ENCODE measurements at regions not wholly inside any gene's neighbourhood (a gene's known extent, or its start where the extent isn't known, plus 50 kb on each side); places are given as distances from the start of the nearest gene placed in this dataset.

DNA sequence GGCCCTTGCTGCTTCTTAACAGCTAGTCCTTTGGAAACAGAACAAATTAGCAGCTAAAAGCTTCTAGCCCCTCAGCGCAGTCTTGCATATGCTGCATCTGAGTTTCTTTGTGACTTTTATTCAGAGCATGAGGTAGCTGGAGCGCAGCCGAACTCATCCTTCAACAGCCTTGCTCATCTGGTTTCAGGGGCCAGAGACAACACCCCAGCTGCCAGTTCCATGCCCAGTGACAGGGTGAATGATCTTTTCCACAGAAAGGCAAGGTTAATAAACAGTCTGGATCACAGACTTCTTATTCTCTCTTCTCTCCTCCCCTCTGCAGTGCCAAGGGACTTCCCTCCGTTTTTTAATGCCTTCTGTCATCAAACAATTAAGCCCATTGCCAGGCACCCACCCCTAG is 216.6 kb upstream of the INTU start:
- TF ChIP-seq ZNF70 (CRISPR knock-in tag; IDR thresholded peaks at IDR 0.05) (no peak), ZFP3 (CRISPR knock-in tag; IDR thresholded peaks at IDR 0.05) (no peak), TSHZ2 (CRISPR knock-in tag; IDR thresholded peaks at IDR 0.05) (no peak), TOX (CRISPR knock-in tag; IDR thresholded peaks at IDR 0.05; ENCODE audit: borderline replicate concordance) (no peak), TCF4 (CRISPR knock-in tag; IDR thresholded peaks at IDR 0.05; ENCODE audit: borderline replicate concordance) (no peak), ISL1 (CRISPR knock-in tag; IDR thresholded peaks at IDR 0.05) (no peak), OSR1 (CRISPR knock-in tag; IDR thresholded peaks at IDR 0.05) (no peak), RARB (CRISPR knock-in tag; IDR thresholded peaks at IDR 0.05) (no peak)
- TF ChIP-seq, protein P1, sequence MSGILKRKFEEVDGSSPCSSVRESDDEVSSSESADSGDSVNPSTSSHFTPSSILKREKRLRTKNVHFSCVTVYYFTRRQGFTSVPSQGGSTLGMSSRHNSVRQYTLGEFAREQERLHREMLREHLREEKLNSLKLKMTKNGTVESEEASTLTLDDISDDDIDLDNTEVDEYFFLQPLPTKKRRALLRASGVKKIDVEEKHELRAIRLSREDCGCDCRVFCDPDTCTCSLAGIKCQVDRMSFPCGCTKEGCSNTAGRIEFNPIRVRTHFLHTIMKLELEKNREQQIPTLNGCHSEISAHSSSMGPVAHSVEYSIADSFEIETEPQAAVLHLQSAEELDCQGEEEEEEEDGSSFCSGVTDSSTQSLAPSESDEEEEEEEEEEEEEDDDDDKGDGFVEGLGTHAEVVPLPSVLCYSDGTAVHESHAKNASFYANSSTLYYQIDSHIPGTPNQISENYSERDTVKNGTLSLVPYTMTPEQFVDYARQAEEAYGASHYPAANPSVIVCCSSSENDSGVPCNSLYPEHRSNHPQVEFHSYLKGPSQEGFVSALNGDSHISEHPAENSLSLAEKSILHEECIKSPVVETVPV (CRISPR knock-in tag; IDR thresholded peaks at IDR 0.05), result no peak
- ATAC-seq, result no peak

DNA sequence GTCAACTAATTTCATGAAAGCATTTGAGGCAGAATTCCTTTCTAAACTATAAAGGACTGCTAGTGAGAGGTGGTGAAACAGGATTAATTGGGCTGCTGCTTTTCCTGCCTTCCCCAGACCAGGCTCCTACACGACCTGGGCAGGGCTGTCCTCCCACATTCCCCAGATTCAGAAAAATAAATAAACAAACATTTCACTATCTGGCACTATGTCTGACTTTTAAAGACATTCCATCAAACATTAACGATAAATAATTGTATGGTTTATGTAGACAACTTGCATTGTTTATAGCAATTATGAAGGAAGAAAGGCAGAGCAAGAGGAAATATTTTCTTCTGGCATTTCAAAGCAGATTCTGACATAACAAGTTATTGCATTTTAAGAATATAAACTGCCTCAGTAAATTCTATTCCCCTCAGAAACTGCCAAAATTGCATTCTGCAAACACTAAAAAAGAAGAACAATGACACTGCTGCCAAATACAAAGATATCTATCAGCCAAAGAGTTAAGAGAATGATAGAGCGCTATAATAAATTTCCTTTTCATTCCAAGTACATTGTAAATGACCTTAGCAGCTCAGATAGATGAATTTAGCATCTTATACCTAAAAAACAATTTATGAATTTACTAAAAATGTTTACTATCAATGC is 214.7 kb upstream of the INTU start:
- TF ChIP-seq CSDC2 (CRISPR knock-in tag; IDR thresholded peaks at IDR 0.05), result no peak
- no peak for TF ChIP-seq SNAI2 (CRISPR knock-in tag; IDR thresholded peaks at IDR 0.05)
- TF ChIP-seq ZNF565 (CRISPR knock-in tag; conservative IDR thresholded peaks at IDR 0.05; ENCODE audit: low read depth), result no peak
- no peak for TF ChIP-seq RARB (CRISPR knock-in tag; IDR thresholded peaks at IDR 0.05)
- TF ChIP-seq PPARA (CRISPR knock-in tag; IDR thresholded peaks at IDR 0.05; ENCODE audit: borderline replicate concordance), result no peak
- TF ChIP-seq TCF4 (CRISPR knock-in tag; IDR thresholded peaks at IDR 0.05; ENCODE audit: borderline replicate concordance), result no peak
- no peak for TF ChIP-seq ZNF70 (CRISPR knock-in tag; IDR thresholded peaks at IDR 0.05)
- no peak for TF ChIP-seq PATZ1 (CRISPR knock-in tag; IDR thresholded peaks at IDR 0.05; ENCODE audit: borderline replicate concordance)
- TF ChIP-seq ZFP30 (CRISPR knock-in tag; IDR thresholded peaks at IDR 0.05), result no peak
- TF ChIP-seq, protein P1 (CRISPR knock-in tag; IDR thresholded peaks at IDR 0.05), result no peak
- TF ChIP-seq ARNTL (CRISPR knock-in tag; IDR thresholded peaks at IDR 0.05; ENCODE audit: borderline replicate concordance, low read depth), result no peak
- no peak for TF ChIP-seq GLIS3 (CRISPR knock-in tag; IDR thresholded peaks at IDR 0.05)
- no peak for TF ChIP-seq ESRRG (CRISPR knock-in tag; IDR thresholded peaks at IDR 0.05)
- TF ChIP-seq ZNF8 (CRISPR knock-in tag; IDR thresholded peaks at IDR 0.05), result no peak
- TF ChIP-seq POU6F1 (CRISPR knock-in tag; IDR thresholded peaks at IDR 0.05; ENCODE audit: borderline replicate concordance, low read depth), result no peak
- peak; percentile 31; the same call in 2 of the 3 replicates for ATAC-seq

GRCh38 chr4:127419431-127419830 is 213.3 kb upstream of the INTU start:
- TF ChIP-seq TCF4 (CRISPR knock-in tag; IDR thresholded peaks at IDR 0.05; ENCODE audit: borderline replicate concordance), result no peak
- TF ChIP-seq ZNF70 (CRISPR knock-in tag; IDR thresholded peaks at IDR 0.05), result no peak
- TF ChIP-seq ISL1 (CRISPR knock-in tag; IDR thresholded peaks at IDR 0.05), result no peak
- no peak for TF ChIP-seq OSR1 (CRISPR knock-in tag; IDR thresholded peaks at IDR 0.05)
- no peak for TF ChIP-seq BACH2 (CRISPR knock-in tag; IDR thresholded peaks at IDR 0.05; ENCODE audit: borderline replicate concordance)
- TF ChIP-seq CSDC2 (CRISPR knock-in tag; IDR thresholded peaks at IDR 0.05), result no peak
- no peak for TF ChIP-seq ESRRG (CRISPR knock-in tag; IDR thresholded peaks at IDR 0.05)
- ATAC-seq, result no peak
